ENCODE measurements at regions not wholly inside any gene's neighbourhood (a gene's known extent, or its start where the extent isn't known, plus 50 kb on each side); places are given as distances from the start of the nearest gene placed in this dataset.

- no peaks in the 10 kb centered on the region for H3K27me3 ChIP-seq (ENCODE audit: control insufficient read depth, insufficient read depth, low read length)
- Mint-ChIP-seq H3K4me3 (no peak overlapping the region), H3K27me3 (ENCODE audit: low read depth in 2 of 2) (no peaks in the 10 kb centered on the region), H3K27ac (no peak overlapping the region), H3K4me1 (no peaks in the 10 kb centered on the region), H3K36me3 (no peaks in the 10 kb centered on the region), H3K9me3 (peaks cover 12 to 18% of the 10 kb centered on the region in 2 donors)
- no peak for TF ChIP-seq CTCF (IDR thresholded peaks at IDR 0.05)
- ATAC-seq: no peak
- no peaks in the 10 kb centered on the region for H3K4me1 ChIP-seq (ENCODE audit: control insufficient read depth, insufficient read depth, low read length)
- no peak overlapping the region for H3K27ac ChIP-seq (ENCODE audit: low read length)
- DNase-seq: no peak
- intact Hi-C loops (cut with micrococcal nuclease): no loop called here
- no peaks in the 10 kb centered on the region for H3K36me3 ChIP-seq (ENCODE audit: control insufficient read depth, insufficient read depth, low read length)
- WGBS (ENCODE audit: insufficient coverage): 94% methylated on average over 2 of the region's 2 CpGs
- H3K4me3 ChIP-seq (ENCODE audit: low read length): no peak overlapping the region
- H3K9me3 ChIP-seq (ENCODE audit: control insufficient read depth, insufficient read depth, low read length): no peaks in the 10 kb centered on the region
These were observed 543.7 kb downstream of the XIRP2 start for GRCh38 chr2:167431949-167432348.

GRCh38 chr2:167430447-167430846 lies 542.2 kb downstream of the XIRP2 start:
- H3K27ac ChIP-seq (ENCODE audit: low read length): no peak overlapping the region
- no peak overlapping the region for H3K4me3 Mint-ChIP-seq
- no peaks in the 10 kb centered on the region for H3K4me1 Mint-ChIP-seq
- no peak for TF ChIP-seq CTCF (IDR thresholded peaks at IDR 0.05)
- no peaks in the 10 kb centered on the region for H3K4me1 ChIP-seq (ENCODE audit: control insufficient read depth, insufficient read depth, low read length)
- H3K27ac Mint-ChIP-seq: no peak overlapping the region
- H3K36me3 ChIP-seq (ENCODE audit: control insufficient read depth, insufficient read depth, low read length): no peaks in the 10 kb centered on the region
- H3K9me3 Mint-ChIP-seq: peaks cover 13 to 14% of the 10 kb centered on the region in 2 donors
- no peak overlapping the region for H3K4me3 ChIP-seq (ENCODE audit: low read length)
- H3K27me3 Mint-ChIP-seq (ENCODE audit: low read depth in 2 of 2): no peaks in the 10 kb centered on the region
- intact Hi-C loops (cut with micrococcal nuclease): no loop called here
- no peak for DNase-seq
- H3K9me3 ChIP-seq (ENCODE audit: control insufficient read depth, insufficient read depth, low read length): no peaks in the 10 kb centered on the region
- no peaks in the 10 kb centered on the region for H3K36me3 Mint-ChIP-seq
- no peaks in the 10 kb centered on the region for H3K27me3 ChIP-seq (ENCODE audit: control insufficient read depth, insufficient read depth, low read length)
- no peak for ATAC-seq

GRCh38 chr2:167424803-167425755 lies 536.8 kb downstream of the XIRP2 start:
- Histone ChIP-seq H3K36me3 (ENCODE audit: control insufficient read depth, insufficient read depth, low read length) (no peaks in the 10 kb centered on the region), H3K9me3 (ENCODE audit: control insufficient read depth, insufficient read depth, low read length) (no peaks in the 10 kb centered on the region), H3K4me3 (ENCODE audit: low read length) (no peak overlapping the region), H3K27ac (ENCODE audit: low read length) (no peak overlapping the region), H3K4me1 (ENCODE audit: control insufficient read depth, insufficient read depth, low read length) (no peaks in the 10 kb centered on the region), H3K27me3 (ENCODE audit: control insufficient read depth, insufficient read depth, low read length) (no peaks in the 10 kb centered on the region)
- intact Hi-C loops (cut with micrococcal nuclease): no loop called here
- no peaks in the 10 kb centered on the region for H3K36me3 Mint-ChIP-seq
- H3K27ac Mint-ChIP-seq: no peak overlapping the region
- no peaks in the 10 kb centered on the region for H3K4me1 Mint-ChIP-seq
- 100% methylated on average over 5 of the region's 8 CpGs for WGBS (ENCODE audit: insufficient coverage)
- DNase-seq (no peak), ATAC-seq (no peak)
- TF ChIP-seq CTCF (IDR thresholded peaks at IDR 0.05): no peak
- H3K9me3 Mint-ChIP-seq: peaks cover 7 to 12% of the 10 kb centered on the region in 2 donors
- H3K4me3 Mint-ChIP-seq: no peak overlapping the region
- H3K27me3 Mint-ChIP-seq (ENCODE audit: low read depth in 2 of 2): no peaks in the 10 kb centered on the region

GRCh38 chr2:167424221-167424620 lies 535.9 kb downstream of the XIRP2 start:
- no peaks in the 10 kb centered on the region for H3K36me3 ChIP-seq (ENCODE audit: control insufficient read depth, insufficient read depth, low read length)
- H3K4me1 ChIP-seq (ENCODE audit: control insufficient read depth, insufficient read depth, low read length): no peaks in the 10 kb centered on the region
- intact Hi-C loops (cut with micrococcal nuclease): no loop called here
- no peak overlapping the region for H3K27ac Mint-ChIP-seq
- no peak overlapping the region for H3K4me3 ChIP-seq (ENCODE audit: low read length)
- no peaks in the 10 kb centered on the region for H3K36me3 Mint-ChIP-seq
- 70% methylated on average over 1 of the region's 1 CpG for WGBS (ENCODE audit: insufficient coverage)
- no peak for ATAC-seq
- no peak overlapping the region for H3K4me3 Mint-ChIP-seq
- H3K4me1 Mint-ChIP-seq: no peaks in the 10 kb centered on the region
- no peak overlapping the region for H3K27ac ChIP-seq (ENCODE audit: low read length)
- peaks cover 3 to 8% of the 10 kb centered on the region in 2 donors for H3K9me3 Mint-ChIP-seq
- H3K27me3 Mint-ChIP-seq (ENCODE audit: low read depth in 2 of 2): no peaks in the 10 kb centered on the region
- no peak for TF ChIP-seq CTCF (IDR thresholded peaks at IDR 0.05)
- no peaks in the 10 kb centered on the region for H3K9me3 ChIP-seq (ENCODE audit: control insufficient read depth, insufficient read depth, low read length)
- DNase-seq: no peak
- no peaks in the 10 kb centered on the region for H3K27me3 ChIP-seq (ENCODE audit: control insufficient read depth, insufficient read depth, low read length)
